ENCODE measurements at regions not wholly inside any gene's neighbourhood (a gene's known extent, or its start where the extent isn't known, plus 50 kb on each side); places are given as distances from the start of the nearest gene placed in this dataset.

DNA sequence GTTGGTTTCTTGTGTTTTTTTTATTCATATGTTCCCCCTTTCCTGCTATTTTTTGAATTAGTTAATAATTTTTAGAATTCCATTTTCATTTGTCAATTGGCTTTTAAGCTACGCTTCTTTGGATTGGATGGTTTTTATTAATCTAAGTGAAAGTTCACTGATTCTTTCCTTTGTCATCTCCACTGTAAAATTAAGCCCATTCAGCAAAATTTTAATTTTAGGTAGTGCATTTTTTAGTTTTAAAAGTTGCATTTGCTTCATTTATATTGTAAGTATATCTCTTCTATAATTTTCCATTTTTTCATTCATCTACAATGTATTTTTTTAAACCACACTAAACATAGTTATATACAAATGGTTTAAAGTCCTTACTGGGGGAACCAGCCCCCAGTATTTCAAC lies 417.3 kb upstream of the HTR2C start:
- Histone ChIP-seq H2AK5ac (ENCODE audit: low read depth, low read length) (no peak overlapping the region), H3K36me3 (ENCODE audit: control insufficient read depth in 2 of 4, insufficient read depth in 4 of 4, low read length in 3 of 4) (no peaks in the 10 kb centered on the region), H3K4me2 (ENCODE audit: insufficient read depth in 1 of 2, low read depth in 2 of 2, low read length in 2 of 2) (no peak overlapping the region), H3K18ac (ENCODE audit: extremely low read depth, low read length) (no peak overlapping the region), H2BK15ac (ENCODE audit: low read length) (no peak overlapping the region), H3K79me2 (ENCODE audit: control insufficient read depth in 1 of 2, insufficient read depth in 2 of 2, low read length in 2 of 2) (no peaks in the 10 kb centered on the region), H2BK20ac (ENCODE audit: low read length) (no peak overlapping the region), H3K23ac (ENCODE audit: insufficient read length) (no peak overlapping the region), H2BK5ac (ENCODE audit: low read depth, low read length) (no peak overlapping the region), H2BK120ac (replicated peaks; ENCODE audit: low read depth, low read length) (no peak overlapping the region), H2AFZ (ENCODE audit: low read length) (no peak overlapping the region), H4K5ac (ENCODE audit: insufficient read length, low read depth, low read length) (no peak overlapping the region), H3K27ac (ENCODE audit: low read depth, low read length) (no peak overlapping the region), H3K79me1 (ENCODE audit: low read depth, low read length) (no peaks in the 10 kb centered on the region), H4K20me1 (replicated peaks in 1 of 2; ENCODE audit: control insufficient read depth in 1 of 2, insufficient read depth in 2 of 2, low read length in 2 of 2) (no peaks in the 10 kb centered on the region), H4K8ac (ENCODE audit: extremely low read depth, insufficient read depth, low read length) (no peak overlapping the region), H2BK12ac (ENCODE audit: low read depth, low read length) (no peak overlapping the region), H3K4ac (replicated peaks; ENCODE audit: insufficient read length, low read depth, low read length) (no peak overlapping the region), H3K9ac (replicated peaks in 1 of 4; ENCODE audit: extremely low read depth in 1 of 4, low read depth in 3 of 4, low read length in 3 of 4) (no peak overlapping the region), H3K27me3 (replicated peaks in 1 of 4; ENCODE audit: control insufficient read depth in 3 of 4, extremely low read depth in 1 of 4, insufficient read depth in 3 of 4, low read length in 3 of 4) (no peaks in the 10 kb centered on the region), H3K4me3 (ENCODE audit: extremely low read depth in 1 of 4, insufficient read depth in 2 of 4, low read depth in 3 of 4, low read length in 4 of 4) (no peak overlapping the region), H3K9me3 (ENCODE audit: insufficient read depth in 2 of 2, low read depth in 1 of 2, low read length in 1 of 2) (peaks cover 0 to 6% of the 10 kb centered on the region in 2 experiments; a peak in 2 of 4 replicates), H3K56ac (replicated peaks; ENCODE audit: insufficient read length, low read depth, low read length) (no peak overlapping the region), H3K14ac (ENCODE audit: insufficient read length) (no peak overlapping the region), H3K4me1 (replicated peaks in 1 of 4; ENCODE audit: control insufficient read depth in 3 of 4, insufficient read depth in 4 of 4, low read length in 3 of 4) (no peaks in the 10 kb centered on the region), H4K91ac (replicated peaks; ENCODE audit: insufficient read length, low read length) (no peak overlapping the region), H3K23me2 (ENCODE audit: low read depth, low read length) (no peaks in the 10 kb centered on the region)
- FAIRE-seq = no peak
- CTCF ChIA-PET (ENCODE audit: partially characterized antibody) = no interaction called here
- no peak for DNase-seq (ENCODE audit: low read depth in 1 of 2, low spot score in 2 of 2)
- POLR2A ChIA-PET (ENCODE audit: partially characterized antibody) = no interaction called here
- WGBS, 2 experiments (ENCODE audit: extremely low coverage in 1 of 2, insufficient coverage in 1 of 2, insufficient read length in 1 of 2, insufficient replicate concordance in 2 of 2, low coverage in 1 of 2, low lambda C conversion rate in 2 of 2, missing lambda C conversion rate in 1 of 2) = 93% methylated on average over 1 of the region's 1 CpG; no CpG with 5 or more reads in 1 of the 2 experiments
- TF ChIP-seq SRF (IDR thresholded peaks at IDR 0.05; ENCODE audit: low read depth, low read length) = no peak
- no peak for TF ChIP-seq USF2 (IDR thresholded peaks at IDR 0.05; ENCODE audit: low read length)
- TF ChIP-seq, protein P1, sequence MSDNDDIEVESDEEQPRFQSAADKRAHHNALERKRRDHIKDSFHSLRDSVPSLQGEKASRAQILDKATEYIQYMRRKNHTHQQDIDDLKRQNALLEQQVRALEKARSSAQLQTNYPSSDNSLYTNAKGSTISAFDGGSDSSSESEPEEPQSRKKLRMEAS (IDR thresholded peaks at IDR 0.05) = no peak
- no peak for TF ChIP-seq KDM4A (IDR thresholded peaks at IDR 0.05; ENCODE audit: low read depth, low read length, severe bottlenecking)
- TF ChIP-seq BCL11A (IDR thresholded peaks at IDR 0.05; ENCODE audit: low read depth in 2 of 2, low read length in 2 of 2) = no peak
- TF ChIP-seq KDM5A (IDR thresholded peaks at IDR 0.05; ENCODE audit: low read length) = no peak
- TF ChIP-seq POLR2AphosphoS5 (IDR thresholded peaks at IDR 0.05; ENCODE audit: low read depth, low read length) = no peak
- no peak for TF ChIP-seq FOSL1 (IDR thresholded peaks at IDR 0.05; ENCODE audit: insufficient read depth, low read depth, low read length)
- TF ChIP-seq GABPA (IDR thresholded peaks at IDR 0.05; ENCODE audit: borderline replicate concordance, insufficient read depth, low read length) = no peak
- no peak for TF ChIP-seq NRF1 (IDR thresholded peaks at IDR 0.05; ENCODE audit: low read depth, low read length)
- no peak for TF ChIP-seq ASH2L (IDR thresholded peaks at IDR 0.05; ENCODE audit: low read length)
- no peak for TF ChIP-seq SIX5 (IDR thresholded peaks at IDR 0.05; ENCODE audit: low read depth, low read length)
- no peak for TF ChIP-seq TEAD4 (IDR thresholded peaks at IDR 0.05; ENCODE audit: low read depth, low read length)
